Naive thymus-derived CD8-positive, alpha-beta T cell (primary cell): ENCODE measurements at regions not wholly inside any gene's neighbourhood (a gene's known extent, or its start where the extent isn't known, plus 50 kb on each side); places are given as distances from the start of the nearest gene placed in this dataset.
"Not testable (repeated sequence)": the region's sequence is repeated elsewhere in the genome, so short reads cannot be mapped to it uniquely, and the experiment has no call there.

ENCODE experiments used
- ATAC-seq, 2 donors: fragments of 150-1000 bp; cut with Tn5 transposase in 1 of 2; sonication (Bioruptor Pico), chemical (Tn5 transposase) in 1 of 2; 1 replicate in 1 of 2; 2 replicates in 1 of 2; pipeline ENCODE4 v1.10.0; 2021; ENCODE audit warnings: mild to moderate bottlenecking in 2 of 2, moderate library complexity in 2 of 2
- POLR2A ChIA-PET: fragments of 350-600 bp; sonication (Branson Sonifier 250); formaldehyde crosslinking; loops from one replicate; lab custom pipeline; 2021; ENCODE audit warnings: antibody characterized with exemption; lab: Charles Lee
- DNase-seq, 10 donors: peaks; one replicate each; pipeline versions ENCODE4 v3.0.0 to v3.0.0-alpha.2; 2020 to 2022
- H3K27ac Mint-ChIP-seq, 10 donors: one replicate each; pipeline ENCODE4 v1.8.0; 2020 to 2022; ENCODE audit warnings: mild to moderate bottlenecking in 10 of 10, mixed read lengths in 10 of 10, moderate library complexity in 4 of 10, inconsistent platforms in 1 of 10
- H3K27me3 Mint-ChIP-seq, 5 donors: one replicate each; pipeline ENCODE4 v1.8.0; 2021 to 2022; ENCODE audit warnings: mixed read lengths in 5 of 5
- H3K36me3 Mint-ChIP-seq, 3 donors: one replicate each; pipeline ENCODE4 v1.8.0; 2020 to 2022; ENCODE audit warnings: mixed read lengths in 3 of 3, mild to moderate bottlenecking in 2 of 3, inconsistent platforms in 1 of 3
- H3K4me1 Mint-ChIP-seq, 4 donors: one replicate each; pipeline ENCODE4 v1.8.0; 2021 to 2022; ENCODE audit warnings: mixed read lengths in 4 of 4
- H3K4me3 Mint-ChIP-seq, 10 donors: one replicate each; pipeline ENCODE4 v1.8.0; 2020 to 2022; ENCODE audit warnings: mild to moderate bottlenecking in 10 of 10, mixed read lengths in 10 of 10, moderate library complexity in 6 of 10, inconsistent platforms in 1 of 10
- H3K9me3 Mint-ChIP-seq, 9 donors: one replicate each; pipeline ENCODE4 v1.8.0; 2020 to 2022; ENCODE audit warnings: mixed read lengths in 9 of 9, mild to moderate bottlenecking in 3 of 9, inconsistent platforms in 1 of 9, moderate library complexity in 1 of 9

DNA sequence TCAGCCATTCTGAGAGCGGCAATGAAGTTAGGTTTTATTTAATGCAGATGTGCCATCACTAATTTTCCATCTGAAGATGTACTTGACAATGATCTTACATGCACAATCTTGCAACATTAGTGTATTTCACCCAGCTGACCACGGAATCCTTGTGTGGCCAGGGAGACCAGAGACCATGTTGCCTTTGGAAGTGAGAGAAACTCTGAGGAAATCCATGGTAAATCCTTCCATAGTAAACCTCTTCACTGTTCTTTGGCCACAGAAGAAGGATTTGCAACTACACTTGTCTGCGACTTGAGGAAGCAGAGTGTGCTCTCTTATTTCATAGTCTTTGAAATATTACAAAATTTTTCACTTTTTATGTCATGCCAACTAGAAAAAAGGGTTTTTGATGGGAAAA lies 128.4 kb upstream of the IGSF10 start:
- Mint-ChIP-seq H3K4me1 (no peaks in the 10 kb centered on the region), H3K27me3 (peaks cover 0 to 7% (median 1%) of the 10 kb centered on the region in 5 donors), H3K4me3 (no peak overlapping the region), H3K27ac (no peak overlapping the region), H3K9me3 (peaks cover 0 to 2% (median 0%) of the 10 kb centered on the region in 9 donors), H3K36me3 (no peaks in the 10 kb centered on the region)
- POLR2A ChIA-PET, result no interaction called here
- no peak for ATAC-seq
- DNase-seq, result no peak

DNA sequence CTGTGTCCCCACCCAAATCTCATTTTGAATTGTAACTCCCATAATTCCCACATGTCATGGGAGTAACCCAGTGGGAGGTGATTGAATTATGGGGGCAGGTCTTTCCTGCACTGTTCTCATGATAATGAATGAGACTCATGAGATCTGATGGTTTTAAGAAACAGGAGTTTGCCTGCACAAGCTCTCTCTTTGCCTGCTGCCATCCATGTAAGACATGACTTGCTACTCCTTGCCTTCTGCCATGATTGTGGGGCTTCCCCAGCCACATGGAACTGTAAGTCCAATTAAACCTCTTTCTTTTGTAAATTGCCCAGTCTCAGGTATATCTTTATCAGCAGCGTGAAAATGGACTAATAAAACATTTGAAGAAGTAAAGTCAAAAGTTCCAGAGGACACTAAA lies 126.8 kb upstream of the IGSF10 start:
- POLR2A ChIA-PET, ATAC-seq, DNase-seq, H3K9me3 Mint-ChIP-seq, H3K4me1 Mint-ChIP-seq, H3K27me3 Mint-ChIP-seq, H3K4me3 Mint-ChIP-seq, H3K36me3 Mint-ChIP-seq, H3K27ac Mint-ChIP-seq: not testable (repeated sequence)

DNA sequence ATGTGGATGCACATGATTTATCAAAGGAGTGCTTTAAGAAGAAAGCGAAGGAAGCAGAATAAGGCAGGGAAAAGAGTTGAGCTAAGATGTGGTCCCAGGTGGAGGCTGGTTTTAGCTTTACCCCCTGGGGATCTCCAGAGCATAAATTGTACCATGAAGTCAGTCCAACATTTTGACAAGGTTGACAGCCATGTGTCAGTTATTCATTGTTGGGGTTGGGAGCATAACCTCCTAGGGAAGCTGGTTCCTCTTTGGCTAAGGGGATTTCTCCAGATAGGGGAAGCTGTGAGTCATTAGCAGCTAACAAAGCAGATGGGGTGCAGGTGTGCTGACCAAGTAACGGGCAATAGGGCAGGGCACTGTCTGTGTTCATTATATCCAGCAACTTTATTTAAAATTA lies 123.7 kb upstream of the IGSF10 start:
- no peaks in the 10 kb centered on the region for H3K4me1 Mint-ChIP-seq
- DNase-seq, result no peak
- peaks cover 0 to 1% (median 0%) of the 10 kb centered on the region in 5 donors for H3K27me3 Mint-ChIP-seq

DNA sequence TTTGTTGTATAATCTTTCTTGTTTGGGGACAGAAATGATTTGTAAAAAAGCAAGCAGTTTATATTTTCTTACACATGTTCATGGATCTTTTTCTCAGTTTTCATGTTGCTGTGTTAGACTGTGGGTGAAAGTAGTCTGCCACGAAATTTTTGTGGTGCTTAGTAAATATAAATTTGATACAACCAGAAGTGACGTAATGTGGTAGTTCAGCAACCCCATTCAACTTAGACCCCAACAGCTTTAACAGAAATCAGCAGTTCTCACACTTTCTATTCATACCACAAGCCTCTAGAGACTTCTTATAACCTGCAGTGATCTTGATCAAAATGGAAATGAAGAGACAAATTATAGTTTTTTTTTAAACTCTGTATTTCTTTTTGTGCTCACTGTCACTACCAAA lies 120.2 kb upstream of the IGSF10 start:
- no peak overlapping the region for H3K4me3 Mint-ChIP-seq
- H3K9me3 Mint-ChIP-seq, result peaks cover 0 to 17% (median 4%) of the 10 kb centered on the region in 9 donors
- DNase-seq (no peak), ATAC-seq (no peak)
- POLR2A ChIA-PET, result no interaction called here
- peaks cover 0 to 1% (median 0%) of the 10 kb centered on the region in 5 donors for H3K27me3 Mint-ChIP-seq
- peaks cover 0 to 8% (median 0%) of the 10 kb centered on the region in 3 donors for H3K36me3 Mint-ChIP-seq
- no peak overlapping the region for H3K27ac Mint-ChIP-seq
- H3K4me1 Mint-ChIP-seq, result no peaks in the 10 kb centered on the region

More for the DNA sequence above, 123.7 kb upstream of the IGSF10 start:
- Mint-ChIP-seq H3K9me3 (peaks cover 0 to 6% (median 2%) of the 10 kb centered on the region in 9 donors), H3K27ac (no peak overlapping the region), H3K4me3 (no peak overlapping the region), H3K36me3 (peaks cover 0 to 1% (median 0%) of the 10 kb centered on the region in 3 donors)
- POLR2A ChIA-PET, result no interaction called here
- no peak for ATAC-seq

DNA sequence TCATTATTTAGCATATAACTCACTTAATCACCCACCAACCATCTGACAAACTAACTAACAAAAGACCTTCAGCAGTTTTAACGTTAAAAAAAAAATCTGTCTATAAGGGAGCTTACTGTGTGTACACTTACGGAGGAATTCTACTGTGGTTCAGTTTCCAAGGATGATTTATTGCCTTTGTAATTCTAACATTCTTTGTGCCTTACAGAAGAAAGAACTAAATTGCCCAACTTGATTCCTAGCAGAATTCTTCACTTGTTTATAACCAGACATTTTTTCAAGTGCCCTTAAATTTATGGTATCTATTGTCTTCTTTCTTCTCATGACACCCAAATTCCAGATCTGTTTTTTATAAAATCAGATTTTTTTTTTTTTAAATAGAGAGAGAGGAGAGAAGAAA lies 119.7 kb upstream of the IGSF10 start:
- Mint-ChIP-seq H3K27ac (no peak overlapping the region), H3K36me3 (peaks cover 0 to 8% (median 0%) of the 10 kb centered on the region in 3 donors), H3K4me1 (no peaks in the 10 kb centered on the region), H3K9me3 (peaks cover 0 to 17% (median 4%) of the 10 kb centered on the region in 9 donors), H3K4me3 (no peak overlapping the region), H3K27me3 (peaks cover 0 to 1% (median 0%) of the 10 kb centered on the region in 5 donors)
- ATAC-seq (no peak), DNase-seq (no peak)
- POLR2A ChIA-PET, result no interaction called here

DNA sequence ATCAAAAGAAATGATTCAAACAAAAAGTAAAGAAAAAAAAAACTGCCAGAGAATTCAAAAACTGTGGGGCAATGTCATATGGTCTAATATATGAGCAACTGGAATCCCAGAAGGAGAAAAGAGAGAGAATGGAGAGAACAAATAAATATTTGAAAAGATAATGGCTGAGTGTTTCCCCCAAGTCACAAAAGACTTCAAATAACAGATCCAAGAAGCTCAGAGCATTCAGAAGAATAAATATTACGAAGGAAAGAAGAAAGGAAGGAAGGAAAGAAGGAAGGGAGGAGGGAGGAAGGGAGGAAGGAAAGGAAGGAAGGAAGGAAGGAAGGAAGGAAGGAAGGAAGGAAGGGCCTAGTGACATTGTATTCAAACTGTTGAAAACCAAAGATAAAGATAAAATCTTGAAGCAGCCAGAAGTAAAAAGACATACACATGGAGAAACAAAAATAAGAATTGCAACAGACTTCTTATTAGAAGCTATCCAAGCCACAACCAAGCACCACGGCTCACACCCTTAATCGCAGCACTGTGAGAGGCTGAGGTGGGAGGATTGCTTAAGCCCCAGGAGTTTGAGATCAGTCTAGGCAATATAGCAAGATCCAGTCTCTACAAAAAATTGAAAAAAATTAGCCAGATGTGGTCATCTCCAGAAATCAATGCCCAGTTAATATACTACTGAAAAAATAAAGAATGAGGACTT lies 118.9 kb upstream of the IGSF10 start:
- no peak overlapping the region for H3K4me3 Mint-ChIP-seq
- peaks cover 0 to 17% (median 4%) of the 10 kb centered on the region in 9 donors for H3K9me3 Mint-ChIP-seq
- peaks cover 0 to 2% (median 0%) of the 10 kb centered on the region in 5 donors for H3K27me3 Mint-ChIP-seq
- no peaks in the 10 kb centered on the region for H3K4me1 Mint-ChIP-seq
- no peak for DNase-seq
- POLR2A ChIA-PET, result no interaction called here
- no peak overlapping the region for H3K27ac Mint-ChIP-seq
- H3K36me3 Mint-ChIP-seq, result peaks cover 0 to 8% (median 0%) of the 10 kb centered on the region in 3 donors
- ATAC-seq, result no peak

DNA sequence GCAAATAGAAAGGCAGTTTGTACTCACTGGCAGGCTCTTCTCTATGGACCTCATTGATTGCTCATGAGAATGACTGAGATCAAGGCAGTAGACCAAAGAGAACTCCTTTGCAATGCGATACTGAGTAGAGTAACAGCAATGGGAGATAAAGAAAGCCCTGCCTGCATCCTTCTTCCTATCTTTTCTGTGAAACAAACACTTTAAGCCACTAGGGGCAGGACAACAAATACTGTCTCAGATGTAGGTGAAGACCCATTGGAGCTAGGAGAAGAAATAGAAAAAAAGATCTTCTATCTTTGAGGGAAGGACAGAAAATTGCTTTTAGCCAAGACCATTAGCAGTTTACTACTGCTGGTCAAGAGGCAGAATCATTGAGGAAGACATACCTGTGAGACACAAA lies 117.6 kb upstream of the IGSF10 start:
- no peaks in the 10 kb centered on the region for H3K4me1 Mint-ChIP-seq
- H3K27me3 Mint-ChIP-seq, result peaks cover 0 to 5% (median 4%) of the 10 kb centered on the region in 5 donors
- H3K4me3 Mint-ChIP-seq, result no peak overlapping the region
- H3K9me3 Mint-ChIP-seq, result peaks cover 0 to 17% (median 7%) of the 10 kb centered on the region in 9 donors
- POLR2A ChIA-PET, result no interaction called here
- no peak overlapping the region for H3K27ac Mint-ChIP-seq
- ATAC-seq, result no peak
- no peak for DNase-seq
- H3K36me3 Mint-ChIP-seq, result peaks cover 0 to 13% (median 0%) of the 10 kb centered on the region in 3 donors

DNA sequence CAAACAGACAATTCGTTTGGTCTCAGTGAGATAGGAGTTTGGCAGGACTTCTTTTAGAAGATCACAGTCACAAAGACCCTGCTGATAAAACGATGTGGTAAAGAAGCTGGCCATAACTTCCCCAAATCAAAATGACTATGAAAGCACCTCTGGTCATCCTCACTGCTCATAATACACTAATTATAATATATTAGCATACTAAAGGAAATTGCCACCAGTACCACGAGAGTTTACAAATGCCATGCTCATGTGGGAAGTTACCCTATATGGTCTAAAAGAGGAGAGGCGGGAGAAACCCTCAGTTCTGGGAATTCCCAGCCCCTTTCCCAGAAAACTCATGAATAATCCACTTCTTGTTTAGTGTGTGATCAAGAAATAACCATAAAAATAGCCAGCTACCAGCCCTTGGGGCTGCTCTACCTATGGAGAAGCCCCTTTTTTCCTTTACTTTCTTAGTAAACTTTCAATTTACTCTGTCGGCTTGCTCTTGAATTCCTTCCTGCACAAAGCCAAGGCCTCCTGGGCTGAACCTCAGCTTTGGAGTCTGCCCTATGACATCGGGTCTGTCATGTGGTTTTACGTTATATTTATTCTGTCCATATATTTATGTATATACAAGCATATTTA lies 115.8 kb upstream of the IGSF10 start:
- Mint-ChIP-seq H3K27me3 (peaks cover 0 to 11% (median 4%) of the 10 kb centered on the region in 5 donors), H3K27ac (no peak overlapping the region), H3K9me3 (peaks cover 0 to 26% (median 7%) of the 10 kb centered on the region in 9 donors), H3K4me1 (no peaks in the 10 kb centered on the region), H3K4me3 (no peak overlapping the region), H3K36me3 (peaks cover 0 to 13% (median 0%) of the 10 kb centered on the region in 3 donors)
- POLR2A ChIA-PET, result no interaction called here
- ATAC-seq, result no peak
- DNase-seq, result no peak

DNA sequence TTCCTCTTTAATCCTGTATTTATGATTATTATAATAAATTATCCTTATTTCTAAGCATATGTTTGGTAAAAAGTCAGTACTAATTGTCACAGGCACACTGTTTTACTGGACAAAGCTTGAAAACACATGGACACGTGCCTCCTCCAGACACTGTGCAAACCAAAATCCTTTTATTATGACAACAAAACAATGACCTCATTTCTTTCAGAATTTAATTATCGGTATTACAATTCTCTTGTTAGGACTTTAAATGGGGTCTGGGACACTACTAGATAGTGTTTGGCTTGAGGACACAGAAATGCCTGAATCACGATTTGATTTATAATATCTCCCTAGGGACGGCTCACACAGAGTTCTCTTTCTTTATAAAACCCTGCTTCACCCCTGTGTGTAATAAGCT lies 107.3 kb upstream of the IGSF10 start:
- Mint-ChIP-seq H3K36me3 (no peaks in the 10 kb centered on the region), H3K27ac (no peak overlapping the region), H3K27me3 (peaks cover 0 to 6% (median 0%) of the 10 kb centered on the region in 5 donors), H3K4me1 (peaks cover 0 to 3% (median 0%) of the 10 kb centered on the region in 4 donors), H3K9me3 (peaks cover 0 to 11% (median 0%) of the 10 kb centered on the region in 9 donors), H3K4me3 (no peak overlapping the region)
- ATAC-seq (no peak), DNase-seq (no peak)
- POLR2A ChIA-PET, result no interaction called here

DNA sequence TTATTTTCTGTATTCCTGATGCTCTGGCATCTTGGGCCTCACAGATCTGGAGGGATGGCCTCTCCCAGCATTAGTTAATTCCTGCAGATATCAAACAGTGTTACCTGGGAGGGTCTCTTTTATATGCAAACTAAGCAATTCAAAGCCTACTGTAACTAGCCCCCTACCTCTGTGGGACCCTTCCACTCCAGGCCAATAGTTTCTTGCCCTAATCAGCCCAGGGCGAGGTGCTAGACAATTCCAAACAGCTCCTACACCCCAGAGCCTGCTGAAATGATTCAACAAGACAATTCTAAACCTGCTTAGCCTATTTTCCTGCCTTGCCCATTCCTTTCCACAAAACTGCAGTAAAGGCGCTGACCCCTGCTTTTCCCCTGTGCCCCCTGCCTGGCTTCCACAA lies 106.6 kb upstream of the IGSF10 start:
- no peak for ATAC-seq
- H3K9me3 Mint-ChIP-seq, result peaks cover 0 to 4% (median 0%) of the 10 kb centered on the region in 9 donors
- POLR2A ChIA-PET, result no interaction called here
- peaks cover 0 to 1% (median 0%) of the 10 kb centered on the region in 5 donors for H3K27me3 Mint-ChIP-seq
- no peaks in the 10 kb centered on the region for H3K36me3 Mint-ChIP-seq
- H3K4me3 Mint-ChIP-seq, result no peak overlapping the region
- peaks cover 0 to 3% (median 0%) of the 10 kb centered on the region in 4 donors for H3K4me1 Mint-ChIP-seq
- DNase-seq, result no peak
- no peak overlapping the region for H3K27ac Mint-ChIP-seq

DNA sequence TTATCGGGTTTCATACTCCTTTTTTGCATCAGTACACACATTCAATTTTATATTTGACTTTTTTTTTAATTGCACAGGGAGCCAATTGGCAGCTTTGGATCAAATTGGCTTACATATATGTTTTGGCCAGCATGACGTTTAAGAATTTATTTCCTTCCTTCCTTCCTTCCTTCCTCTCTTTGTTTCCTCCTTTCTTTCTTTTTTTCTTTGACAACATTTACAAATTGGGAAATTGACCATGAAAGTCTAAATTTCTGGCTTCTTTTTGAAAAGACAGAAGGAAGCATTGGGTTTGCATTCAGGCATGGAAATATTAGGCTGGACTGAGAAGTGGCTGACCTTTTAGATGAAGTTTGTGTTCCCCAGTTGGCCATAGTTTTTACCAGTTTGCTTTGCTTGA lies 103.4 kb upstream of the IGSF10 start:
- no peak for DNase-seq
- no peak for ATAC-seq
- POLR2A ChIA-PET, result no interaction called here
- Mint-ChIP-seq H3K4me3 (no peak overlapping the region), H3K4me1 (no peaks in the 10 kb centered on the region), H3K27me3 (peaks cover 0 to 8% (median 0%) of the 10 kb centered on the region in 5 donors), H3K36me3 (no peaks in the 10 kb centered on the region), H3K27ac (no peak overlapping the region), H3K9me3 (peaks cover 0 to 2% (median 0%) of the 10 kb centered on the region in 9 donors)

DNA sequence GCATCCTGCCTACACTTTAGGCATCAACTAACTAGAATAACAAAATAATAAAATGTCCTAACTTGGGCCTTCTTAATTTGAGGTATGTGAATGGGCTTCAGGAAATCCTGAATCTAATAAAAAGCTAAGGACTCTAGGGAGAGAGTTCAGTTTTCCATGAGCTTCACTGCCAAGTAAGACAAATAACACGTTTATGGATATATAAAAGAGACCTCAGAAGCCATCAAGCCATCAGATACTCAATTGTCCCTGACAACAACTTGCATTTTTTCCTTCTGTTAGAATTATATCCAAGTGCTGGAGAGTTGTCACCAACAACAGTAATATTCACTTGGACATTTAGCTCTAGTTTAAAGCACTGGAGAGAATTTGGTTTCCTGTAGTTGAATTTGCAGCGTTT lies 102.4 kb upstream of the IGSF10 start:
- POLR2A ChIA-PET, result no interaction called here
- ATAC-seq, result no peak
- no peaks in the 10 kb centered on the region for H3K36me3 Mint-ChIP-seq
- H3K27ac Mint-ChIP-seq, result no peak overlapping the region
- peaks cover 0 to 2% (median 0%) of the 10 kb centered on the region in 9 donors for H3K9me3 Mint-ChIP-seq
- DNase-seq, result no peak
- H3K27me3 Mint-ChIP-seq, result peaks cover 0 to 8% (median 0%) of the 10 kb centered on the region in 5 donors
- H3K4me3 Mint-ChIP-seq, result no peak overlapping the region
- H3K4me1 Mint-ChIP-seq, result no peaks in the 10 kb centered on the region

DNA sequence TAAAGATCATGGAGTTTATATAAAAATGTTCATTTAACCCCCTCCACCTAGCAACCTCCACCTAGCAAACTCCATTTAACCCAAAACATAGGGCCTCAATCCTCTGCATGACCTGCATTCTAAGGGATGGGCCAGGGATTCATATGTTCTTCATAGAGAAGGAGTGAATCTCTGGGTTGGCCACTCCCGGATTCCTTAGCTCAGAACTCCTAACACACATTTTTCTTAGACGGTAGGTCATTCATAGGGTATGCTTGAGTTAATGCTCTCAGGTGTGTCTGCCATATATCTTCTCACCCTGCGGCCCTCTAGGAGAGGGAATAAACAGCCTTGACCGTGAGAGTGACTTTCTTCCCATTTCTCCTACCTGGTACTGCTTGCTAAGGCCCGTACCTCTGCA lies 102.0 kb upstream of the IGSF10 start:
- no peak overlapping the region for H3K4me3 Mint-ChIP-seq
- DNase-seq (no peak), ATAC-seq (no peak)
- no peak overlapping the region for H3K27ac Mint-ChIP-seq
- H3K36me3 Mint-ChIP-seq, result no peaks in the 10 kb centered on the region
- H3K4me1 Mint-ChIP-seq, result no peaks in the 10 kb centered on the region
- peaks cover 0 to 8% (median 0%) of the 10 kb centered on the region in 5 donors for H3K27me3 Mint-ChIP-seq
- peaks cover 0 to 2% (median 0%) of the 10 kb centered on the region in 9 donors for H3K9me3 Mint-ChIP-seq
- POLR2A ChIA-PET, result no interaction called here
